ENCODE measurements at regions not wholly inside any gene's neighbourhood (a gene's known extent, or its start where the extent isn't known, plus 50 kb on each side); places are given as distances from the start of the nearest gene placed in this dataset.

- no peaks in the 10 kb centered on the region for H3K36me3 Mint-ChIP-seq (ENCODE audit: insufficient read depth)
- H3K4me3 Mint-ChIP-seq (ENCODE audit: low read depth) = no peak overlapping the region
- no peaks in the 10 kb centered on the region for H3K9me3 Mint-ChIP-seq (ENCODE audit: low read depth)
- no peaks in the 10 kb centered on the region for H3K4me1 Mint-ChIP-seq (ENCODE audit: low read depth)
- no peak for DNase-seq (ENCODE audit: low spot score, unreplicated experiment)
- H3K27me3 Mint-ChIP-seq = peaks cover 4% of the 10 kb centered on the region
- H3K27ac Mint-ChIP-seq = no peak overlapping the region
- TF ChIP-seq CTCF (IDR thresholded peaks at IDR 0.05; ENCODE audit: unreplicated experiment) = no peak
Measured at GRCh38 chr6:23040899-23041298, 471.5 kb downstream of the HDGFL1 start.

- H3K9me3 Mint-ChIP-seq (ENCODE audit: low read depth) = peaks cover 3% of the 10 kb centered on the region
- no peaks in the 10 kb centered on the region for H3K36me3 Mint-ChIP-seq (ENCODE audit: insufficient read depth)
- H3K4me1 Mint-ChIP-seq (ENCODE audit: low read depth) = no peaks in the 10 kb centered on the region
- no peak overlapping the region for H3K27ac Mint-ChIP-seq
- H3K4me3 Mint-ChIP-seq (ENCODE audit: low read depth) = no peak overlapping the region
- H3K27me3 Mint-ChIP-seq = peaks cover 4% of the 10 kb centered on the region
- no peak for TF ChIP-seq CTCF (IDR thresholded peaks at IDR 0.05; ENCODE audit: unreplicated experiment)
- no peak for DNase-seq (ENCODE audit: low spot score, unreplicated experiment)
Measured at GRCh38 chr6:23045280-23045679, 475.9 kb downstream of the HDGFL1 start.

GRCh38 chr6:23055523-23055922, 486.2 kb downstream of the HDGFL1 start:
- Mint-ChIP-seq H3K27me3 (no peaks in the 10 kb centered on the region), H3K9me3 (ENCODE audit: low read depth) (peaks cover 20% of the 10 kb centered on the region), H3K4me1 (ENCODE audit: low read depth) (no peaks in the 10 kb centered on the region), H3K27ac (no peak overlapping the region), H3K36me3 (ENCODE audit: insufficient read depth) (peaks cover 4% of the 10 kb centered on the region), H3K4me3 (ENCODE audit: low read depth) (no peak overlapping the region)
- no peak for DNase-seq (ENCODE audit: low spot score, unreplicated experiment)
- TF ChIP-seq CTCF (IDR thresholded peaks at IDR 0.05; ENCODE audit: unreplicated experiment) = no peak

- Mint-ChIP-seq H3K27me3 (no peaks in the 10 kb centered on the region), H3K4me1 (ENCODE audit: low read depth) (no peaks in the 10 kb centered on the region), H3K4me3 (ENCODE audit: low read depth) (no peak overlapping the region), H3K27ac (no peak overlapping the region), H3K9me3 (ENCODE audit: low read depth) (peaks cover 25% of the 10 kb centered on the region), H3K36me3 (ENCODE audit: insufficient read depth) (peaks cover 3% of the 10 kb centered on the region)
- no peak for TF ChIP-seq CTCF (IDR thresholded peaks at IDR 0.05; ENCODE audit: unreplicated experiment)
- no peak for DNase-seq (ENCODE audit: low spot score, unreplicated experiment)
Measured at GRCh38 chr6:23073821-23074220, 504.5 kb downstream of the HDGFL1 start.

- DNase-seq (ENCODE audit: low spot score, unreplicated experiment) = no peak
- Mint-ChIP-seq H3K36me3 (ENCODE audit: insufficient read depth) (peaks cover 1% of the 10 kb centered on the region), H3K27me3 (no peaks in the 10 kb centered on the region), H3K4me3 (ENCODE audit: low read depth) (no peak overlapping the region), H3K9me3 (ENCODE audit: low read depth) (peaks cover 13% of the 10 kb centered on the region), H3K27ac (no peak overlapping the region), H3K4me1 (ENCODE audit: low read depth) (peaks cover under 1% of the 10 kb centered on the region)
- no peak for TF ChIP-seq CTCF (IDR thresholded peaks at IDR 0.05; ENCODE audit: unreplicated experiment)
Measured at GRCh38 chr6:23077772-23078171, 508.4 kb downstream of the HDGFL1 start.

Data from progenitor cell of endocrine pancreas (in vitro differentiated cells).